ENCODE measurements at regions not wholly inside any gene's neighbourhood (a gene's known extent, or its start where the extent isn't known, plus 50 kb on each side); places are given as distances from the start of the nearest gene placed in this dataset.

DNA sequence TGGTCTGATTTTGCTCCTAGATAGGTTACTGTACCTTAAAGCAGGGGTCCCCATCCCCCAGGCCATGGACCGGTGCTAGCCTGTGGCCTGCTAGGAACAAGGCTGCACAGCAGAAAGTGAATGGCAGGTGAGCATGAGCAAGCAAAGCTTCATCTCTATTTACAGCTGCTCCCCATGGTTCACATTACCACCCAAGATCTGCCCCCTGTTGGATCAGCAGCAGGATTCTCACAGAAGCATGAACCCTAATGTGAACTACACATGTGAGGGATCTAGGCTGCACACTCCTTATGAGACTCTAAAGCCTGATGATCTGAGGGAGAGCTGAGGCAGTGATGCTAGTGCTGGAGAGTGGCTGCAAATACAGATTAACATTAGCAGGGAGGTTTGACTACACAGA lies 78.1 kb downstream of the DRD1 start:
- DNase-seq (no peak), ATAC-seq (no peak)
- Mint-ChIP-seq H3K27ac (no peak overlapping the region), H3K27me3 (peaks cover 75% of the 10 kb centered on the region), H3K36me3 (ENCODE audit: low read depth) (peaks cover 4% of the 10 kb centered on the region), H3K4me3 (no peak overlapping the region), H3K4me1 (no peaks in the 10 kb centered on the region)
- H3K9me3 ChIP-seq (ENCODE audit: control insufficient read depth, low read length, poor library complexity, severe bottlenecking), result no peaks in the 10 kb centered on the region

DNA sequence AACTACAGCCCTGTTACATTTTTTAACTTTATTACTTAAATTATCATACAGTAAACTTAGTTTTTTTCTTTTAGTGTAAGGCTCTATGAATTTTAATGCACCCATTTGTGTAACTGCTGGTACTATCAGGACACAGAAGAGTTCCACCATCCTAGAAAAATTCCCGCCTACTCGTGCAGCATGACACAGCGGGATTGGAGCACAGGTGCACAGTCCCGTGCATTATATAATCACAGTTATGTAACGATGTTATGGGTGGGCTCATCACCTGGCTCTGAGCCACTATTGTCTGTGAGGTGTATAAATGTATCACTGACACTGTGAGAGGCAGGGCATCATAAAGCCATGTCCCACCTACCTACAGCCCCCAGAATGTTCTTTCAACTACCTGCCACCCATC lies 80.7 kb downstream of the DRD1 start:
- no peak overlapping the region for H3K27ac Mint-ChIP-seq
- H3K27me3 Mint-ChIP-seq, result peaks cover 64% of the 10 kb centered on the region
- no peak for ATAC-seq
- no peak for DNase-seq
- H3K4me1 Mint-ChIP-seq, result no peaks in the 10 kb centered on the region
- H3K9me3 ChIP-seq (ENCODE audit: control insufficient read depth, low read length, poor library complexity, severe bottlenecking), result no peaks in the 10 kb centered on the region
- peaks cover 4% of the 10 kb centered on the region for H3K36me3 Mint-ChIP-seq (ENCODE audit: low read depth)
- H3K4me3 Mint-ChIP-seq, result no peak overlapping the region

DNA sequence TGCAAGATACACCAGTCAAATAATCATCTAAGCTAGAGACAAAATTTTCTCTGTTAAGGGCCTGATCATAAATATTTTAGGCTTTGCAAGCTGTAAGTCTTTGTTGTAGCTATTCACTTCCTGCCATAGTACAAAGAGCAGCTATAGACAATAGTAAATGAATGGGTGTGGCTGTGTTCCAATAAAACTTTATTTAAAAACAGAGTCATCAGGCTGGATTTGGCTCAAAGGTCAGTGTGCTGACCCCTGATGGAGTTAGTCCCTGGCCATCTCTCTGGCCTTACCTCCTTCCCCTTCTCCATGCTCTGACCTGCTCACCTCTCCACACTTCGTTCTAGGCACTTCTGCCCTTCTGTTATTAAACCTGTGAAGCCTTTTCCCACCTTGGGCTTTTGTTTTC lies 86.0 kb downstream of the DRD1 start:
- Mint-ChIP-seq H3K36me3 (ENCODE audit: low read depth) (peaks cover 4% of the 10 kb centered on the region), H3K4me3 (no peak overlapping the region), H3K27me3 (peaks cover 51% of the 10 kb centered on the region), H3K4me1 (peaks cover 3% of the 10 kb centered on the region), H3K27ac (no peak overlapping the region)
- H3K9me3 ChIP-seq (ENCODE audit: control insufficient read depth, low read length, poor library complexity, severe bottlenecking), result no peaks in the 10 kb centered on the region
- DNase-seq (no peak), ATAC-seq (no peak)

DNA sequence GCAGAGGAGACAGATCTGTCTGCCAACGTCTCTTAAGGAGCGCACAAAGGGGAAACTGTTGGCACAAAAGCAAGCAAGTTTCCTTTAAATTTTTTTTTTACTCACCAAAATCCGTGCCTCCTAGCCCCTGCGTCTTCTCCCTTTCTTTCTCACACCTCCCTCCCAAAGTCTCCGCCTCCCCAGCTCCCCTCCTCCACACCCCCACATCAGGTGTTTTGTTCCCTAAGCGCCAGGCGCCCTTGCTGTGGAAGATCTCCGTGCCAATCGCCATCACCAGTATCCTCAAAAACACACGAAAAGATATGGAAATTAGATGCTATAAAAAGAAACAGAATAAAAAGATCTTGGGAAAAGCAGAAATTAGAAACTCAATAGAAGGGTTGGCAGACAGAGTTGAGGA lies 87.6 kb downstream of the DRD1 start:
- Mint-ChIP-seq H3K27ac (no peak overlapping the region), H3K4me1 (peaks cover 3% of the 10 kb centered on the region), H3K36me3 (ENCODE audit: low read depth) (peaks cover 3% of the 10 kb centered on the region), H3K4me3 (no peak overlapping the region), H3K27me3 (peaks cover 51% of the 10 kb centered on the region)
- ATAC-seq (no peak), DNase-seq (no peak)
- H3K9me3 ChIP-seq (ENCODE audit: control insufficient read depth, low read length, poor library complexity, severe bottlenecking), result no peaks in the 10 kb centered on the region

DNA sequence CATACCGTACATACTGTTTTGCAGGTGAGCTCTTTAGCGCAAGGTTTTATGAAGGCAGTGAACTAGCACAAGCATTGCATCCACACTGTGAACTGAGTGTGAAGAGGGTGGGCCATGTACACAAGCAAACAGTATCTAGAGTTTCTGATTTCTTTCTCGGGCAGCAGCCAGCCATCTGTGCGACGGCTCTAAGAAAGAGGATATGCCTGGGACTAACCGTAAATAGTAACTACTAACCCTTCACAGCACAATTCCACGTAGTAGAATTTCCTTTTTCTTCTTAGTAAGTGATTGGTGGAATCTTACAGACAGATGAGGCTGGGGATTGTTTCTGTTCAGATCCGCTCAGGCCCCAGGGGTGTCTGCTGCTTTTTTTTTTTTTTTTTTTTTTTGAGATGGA lies 89.0 kb downstream of the DRD1 start:
- no peak overlapping the region for H3K27ac Mint-ChIP-seq
- peaks cover 51% of the 10 kb centered on the region for H3K27me3 Mint-ChIP-seq
- DNase-seq (no peak), ATAC-seq (no peak)
- H3K36me3 Mint-ChIP-seq (ENCODE audit: low read depth), result peaks cover 3% of the 10 kb centered on the region
- H3K4me3 Mint-ChIP-seq, result no peak overlapping the region
- H3K4me1 Mint-ChIP-seq, result peaks cover 3% of the 10 kb centered on the region
- no peaks in the 10 kb centered on the region for H3K9me3 ChIP-seq (ENCODE audit: control insufficient read depth, low read length, poor library complexity, severe bottlenecking)

DNA sequence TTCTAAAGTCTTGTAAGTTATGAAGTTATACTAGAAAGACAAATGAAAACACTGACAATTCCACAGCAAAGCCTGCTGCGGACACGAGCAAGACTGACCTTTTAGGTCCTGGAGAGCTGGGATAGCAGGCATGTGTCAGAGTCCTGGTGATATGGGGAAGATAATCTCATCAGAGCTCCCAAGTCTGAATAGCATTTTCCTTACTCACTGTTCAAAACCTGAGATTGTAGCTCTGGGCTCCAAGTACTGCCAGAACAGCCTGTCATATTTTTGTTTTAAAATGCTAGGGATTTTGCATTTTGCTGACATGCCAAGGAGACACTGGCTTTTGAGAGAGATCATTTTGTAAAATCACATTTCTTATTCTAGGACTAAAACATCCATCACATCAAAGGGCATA lies 90.1 kb downstream of the DRD1 start:
- Mint-ChIP-seq H3K36me3 (ENCODE audit: low read depth) (peaks cover 3% of the 10 kb centered on the region), H3K27ac (no peak overlapping the region), H3K4me3 (no peak overlapping the region), H3K27me3 (peaks cover 61% of the 10 kb centered on the region), H3K4me1 (peaks cover 3% of the 10 kb centered on the region)
- ATAC-seq (no peak), DNase-seq (no peak)
- H3K9me3 ChIP-seq (ENCODE audit: control insufficient read depth, low read length, poor library complexity, severe bottlenecking), result no peaks in the 10 kb centered on the region

DNA sequence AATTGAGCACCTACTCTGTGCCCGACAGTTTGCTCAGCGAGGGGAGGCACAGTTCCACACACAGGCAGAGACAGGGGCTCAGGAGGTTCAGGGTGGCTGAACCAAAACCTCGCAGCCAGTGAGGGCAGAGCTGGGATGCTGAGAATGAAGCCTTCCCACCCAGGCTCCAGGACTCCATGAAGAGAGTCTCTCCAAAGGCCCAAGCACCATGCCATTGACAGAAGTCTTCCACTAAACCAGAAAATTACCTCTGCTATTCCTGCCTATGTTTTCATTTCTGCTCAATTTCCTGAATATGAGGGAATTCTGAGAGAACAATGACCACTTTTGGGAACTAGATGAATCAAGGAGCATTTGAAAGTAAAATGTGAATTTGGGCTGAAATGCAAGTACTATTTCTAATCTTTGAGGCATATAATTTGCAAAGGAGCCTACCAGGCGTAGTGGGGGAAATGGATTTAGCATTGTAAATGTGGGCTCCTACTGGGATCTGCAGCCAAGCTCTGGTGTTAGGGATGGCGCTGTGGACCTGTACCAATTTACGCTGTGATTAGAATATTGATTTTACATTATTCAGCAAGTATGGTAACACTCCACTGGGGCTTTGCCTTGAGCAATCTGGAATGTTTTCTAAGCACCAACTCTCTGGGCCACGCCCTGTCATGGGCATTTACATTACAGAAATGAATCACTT lies 91.9 kb downstream of the DRD1 start:
- H3K27ac Mint-ChIP-seq, result no peak overlapping the region
- ATAC-seq (no peak), DNase-seq (no peak)
- peaks cover under 1% of the 10 kb centered on the region for H3K4me1 Mint-ChIP-seq
- H3K9me3 ChIP-seq (ENCODE audit: control insufficient read depth, low read length, poor library complexity, severe bottlenecking), result no peaks in the 10 kb centered on the region
- H3K27me3 Mint-ChIP-seq, result peaks cover 56% of the 10 kb centered on the region
- peaks cover 3% of the 10 kb centered on the region for H3K36me3 Mint-ChIP-seq (ENCODE audit: low read depth)
- H3K4me3 Mint-ChIP-seq, result no peak overlapping the region

DNA sequence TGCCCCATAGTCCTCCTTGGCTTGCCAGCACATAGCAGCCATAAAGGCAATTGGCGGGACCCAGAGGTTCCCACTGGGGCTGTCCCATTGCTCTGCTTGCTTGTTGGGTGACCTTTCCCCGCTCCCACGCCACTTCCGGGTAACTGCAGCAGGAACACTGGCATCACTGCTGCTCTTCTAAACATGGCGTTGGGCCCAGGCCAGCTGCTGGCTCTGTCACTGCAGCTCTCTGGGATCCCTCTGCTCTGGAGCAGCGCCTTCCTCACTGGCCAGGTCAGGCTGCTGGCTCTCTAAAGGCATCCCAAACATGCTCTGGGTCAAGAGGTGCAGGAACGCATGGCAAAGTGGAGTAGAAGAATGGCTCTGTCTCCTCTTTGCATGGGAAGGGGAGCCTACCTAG lies 92.9 kb downstream of the DRD1 start:
- Mint-ChIP-seq H3K4me1 (no peaks in the 10 kb centered on the region), H3K36me3 (ENCODE audit: low read depth) (peaks cover 3% of the 10 kb centered on the region), H3K27me3 (peaks cover 54% of the 10 kb centered on the region), H3K4me3 (no peak overlapping the region), H3K27ac (no peak overlapping the region)
- DNase-seq (no peak), ATAC-seq (no peak)
- H3K9me3 ChIP-seq (ENCODE audit: control insufficient read depth, low read length, poor library complexity, severe bottlenecking), result no peaks in the 10 kb centered on the region

DNA sequence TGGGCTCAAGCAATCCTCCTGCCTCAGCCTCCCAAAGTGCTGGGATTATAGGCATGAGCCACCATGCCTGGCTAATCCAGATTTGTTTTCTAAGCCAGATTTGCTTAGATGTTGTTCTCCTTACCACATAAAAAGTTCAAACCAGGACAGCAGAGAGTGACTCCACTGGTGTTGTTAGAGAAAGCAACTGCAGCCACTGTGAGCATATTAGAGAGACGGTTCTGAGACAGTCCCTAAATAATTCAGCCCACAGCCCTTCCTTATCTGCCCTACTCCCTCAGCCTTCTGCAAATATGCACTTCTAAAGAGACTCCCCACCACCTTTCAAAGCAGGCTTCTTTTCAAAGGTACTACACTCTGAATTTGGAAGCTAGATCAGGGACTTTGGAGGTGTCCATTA lies 96.1 kb downstream of the DRD1 start:
- H3K4me1 Mint-ChIP-seq, result no peaks in the 10 kb centered on the region
- no peak for DNase-seq
- peaks cover 46% of the 10 kb centered on the region for H3K27me3 Mint-ChIP-seq

DNA sequence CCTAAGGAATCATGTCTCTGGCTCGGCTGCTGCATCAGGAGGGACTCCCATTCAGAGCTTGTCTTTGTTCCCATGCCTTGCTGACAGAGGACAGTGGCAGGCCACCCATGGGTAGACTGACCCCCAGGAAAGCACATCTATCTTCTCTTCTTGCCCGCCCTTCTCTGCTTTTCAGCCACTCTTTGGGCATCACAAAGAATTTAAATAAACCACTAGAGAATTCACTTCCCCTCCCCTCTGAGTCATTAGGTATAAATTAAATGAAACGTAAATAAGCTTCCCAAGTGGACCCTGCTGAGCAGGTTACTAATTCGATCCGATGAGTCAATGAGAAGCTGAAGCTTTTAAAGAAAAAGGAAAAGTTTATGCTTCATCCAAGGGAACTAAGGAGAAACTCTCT lies 97.0 kb downstream of the DRD1 start:
- Mint-ChIP-seq H3K4me3 (no peak overlapping the region), H3K36me3 (ENCODE audit: low read depth) (no peaks in the 10 kb centered on the region), H3K4me1 (no peaks in the 10 kb centered on the region), H3K27ac (no peak overlapping the region), H3K27me3 (peaks cover 37% of the 10 kb centered on the region)
- H3K9me3 ChIP-seq (ENCODE audit: control insufficient read depth, low read length, poor library complexity, severe bottlenecking), result no peaks in the 10 kb centered on the region
- ATAC-seq, result no peak
- DNase-seq, result no peak

More for the DNA sequence above, 96.1 kb downstream of the DRD1 start:
- H3K9me3 ChIP-seq (ENCODE audit: control insufficient read depth, low read length, poor library complexity, severe bottlenecking), result no peaks in the 10 kb centered on the region
- no peak overlapping the region for H3K27ac Mint-ChIP-seq
- no peak for ATAC-seq
- no peak overlapping the region for H3K4me3 Mint-ChIP-seq
- peaks cover 3% of the 10 kb centered on the region for H3K36me3 Mint-ChIP-seq (ENCODE audit: low read depth)

DNA sequence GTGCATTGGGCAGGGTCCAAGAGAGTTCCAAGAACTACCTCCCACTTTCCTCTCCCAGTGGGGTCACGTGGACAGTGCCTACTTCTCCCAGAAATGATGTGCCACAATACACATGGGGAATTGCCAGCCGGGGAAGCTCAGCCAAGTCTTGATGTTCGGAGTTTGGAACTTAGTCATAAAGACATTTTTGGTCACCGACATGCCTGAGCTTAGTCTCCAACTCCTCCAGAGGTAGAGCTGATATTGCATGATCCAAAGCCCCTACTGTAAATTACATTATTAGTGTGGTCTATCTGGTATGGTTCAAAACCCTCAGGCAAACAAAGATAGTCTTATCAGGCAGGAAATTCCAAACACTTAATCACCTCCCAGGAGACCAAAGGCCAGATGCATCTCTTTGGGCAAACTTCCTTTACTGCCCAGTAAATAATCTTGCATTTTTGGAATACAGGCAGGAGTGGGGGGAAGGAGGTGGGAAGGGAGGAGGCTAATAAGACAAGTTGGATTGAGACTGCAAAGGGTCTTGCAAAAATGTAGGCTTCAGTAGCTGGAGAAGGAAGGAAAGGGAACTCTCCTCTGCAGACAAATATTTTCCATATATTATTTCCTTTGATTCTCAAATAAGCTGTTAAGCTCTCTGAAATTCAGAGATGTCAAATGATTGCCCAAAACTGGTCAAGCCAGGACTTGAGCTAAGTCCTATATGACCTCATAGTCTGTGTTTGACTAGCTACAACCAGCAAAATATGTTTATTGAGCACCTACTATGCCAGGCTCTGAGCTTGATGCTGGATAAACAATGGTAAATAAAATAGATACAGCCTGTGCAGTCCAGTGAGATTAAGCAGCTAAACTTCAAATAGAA lies 99.4 kb downstream of the DRD1 start:
- no peak for DNase-seq
- Mint-ChIP-seq H3K36me3 (ENCODE audit: low read depth) (no peaks in the 10 kb centered on the region), H3K4me1 (no peaks in the 10 kb centered on the region), H3K27me3 (peaks cover 17% of the 10 kb centered on the region), H3K27ac (no peak overlapping the region), H3K4me3 (no peak overlapping the region)
- no peak for ATAC-seq
- H3K9me3 ChIP-seq (ENCODE audit: control insufficient read depth, low read length, poor library complexity, severe bottlenecking), result no peaks in the 10 kb centered on the region

DNA sequence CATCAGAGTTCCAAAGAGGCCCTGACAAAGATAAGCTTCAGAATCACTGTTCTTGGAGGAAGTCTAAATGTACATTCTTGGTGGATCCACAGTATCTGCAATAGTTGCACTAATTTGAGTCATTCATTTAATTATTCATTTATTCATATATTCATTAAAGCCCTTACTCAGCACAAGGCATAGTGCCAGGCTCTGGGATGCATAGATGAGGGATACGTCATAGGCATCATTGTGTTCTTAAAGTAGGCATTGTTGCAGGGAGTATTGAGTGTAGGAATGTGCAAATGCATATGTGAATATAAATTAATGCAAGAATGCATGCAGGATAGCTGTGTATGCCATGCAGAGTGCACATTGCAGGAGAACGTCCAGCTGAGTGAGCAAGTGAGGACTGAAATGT lies 100.7 kb downstream of the DRD1 start:
- H3K9me3 ChIP-seq (ENCODE audit: control insufficient read depth, low read length, poor library complexity, severe bottlenecking), result no peaks in the 10 kb centered on the region
- ATAC-seq (no peak), DNase-seq (no peak)
- Mint-ChIP-seq H3K4me3 (no peak overlapping the region), H3K4me1 (no peaks in the 10 kb centered on the region), H3K27ac (no peak overlapping the region), H3K36me3 (ENCODE audit: low read depth) (no peaks in the 10 kb centered on the region), H3K27me3 (peaks cover 6% of the 10 kb centered on the region)

DNA sequence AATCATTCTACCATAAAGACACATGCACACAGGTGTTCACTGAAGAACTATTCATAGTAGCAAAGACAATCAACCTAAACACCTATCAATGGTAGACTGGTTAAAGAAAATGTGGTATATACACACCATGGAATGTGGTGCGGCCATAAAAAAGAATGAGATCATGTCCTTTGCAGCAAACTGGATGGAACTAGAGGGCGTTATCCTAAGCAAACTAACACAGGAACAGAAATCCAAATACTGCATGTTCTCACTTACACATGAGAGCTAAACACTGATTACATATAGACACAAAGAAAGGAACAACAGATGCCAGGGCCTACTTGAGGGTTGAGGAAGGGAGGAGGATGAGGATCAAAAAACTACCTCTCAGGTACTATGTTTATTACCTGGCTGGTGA lies 103.8 kb downstream of the DRD1 start:
- Mint-ChIP-seq H3K4me3 (no peak overlapping the region), H3K36me3 (ENCODE audit: low read depth) (no peaks in the 10 kb centered on the region), H3K27me3 (peaks cover 17% of the 10 kb centered on the region), H3K27ac (no peak overlapping the region), H3K4me1 (no peaks in the 10 kb centered on the region)
- no peak for DNase-seq
- no peaks in the 10 kb centered on the region for H3K9me3 ChIP-seq (ENCODE audit: control insufficient read depth, low read length, poor library complexity, severe bottlenecking)
- no peak for ATAC-seq

DNA sequence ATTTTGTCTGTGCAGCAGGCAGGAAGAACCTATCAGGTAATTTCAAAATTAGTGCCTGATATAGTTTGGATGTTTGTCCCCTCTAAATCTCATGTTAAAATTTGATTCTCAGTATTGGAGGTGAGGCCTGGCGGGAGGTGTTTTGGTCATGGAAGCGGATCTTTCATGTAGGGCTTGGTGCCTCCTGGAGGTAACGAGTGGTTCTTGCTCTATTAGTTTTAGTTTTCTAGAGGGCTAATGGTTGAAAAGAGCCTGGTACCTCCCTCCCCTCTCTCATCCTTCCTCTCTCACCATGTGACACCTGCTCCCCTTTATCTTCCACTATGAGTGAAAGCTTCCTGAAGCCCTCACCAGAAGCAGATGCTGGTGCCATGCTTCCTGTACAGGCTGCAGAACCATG lies 106.3 kb downstream of the DRD1 start:
- no peak for ATAC-seq
- H3K27ac Mint-ChIP-seq, result no peak overlapping the region

More for the DNA sequence above, 106.3 kb downstream of the DRD1 start:
- H3K27me3 Mint-ChIP-seq, result peaks cover 14% of the 10 kb centered on the region
- H3K4me1 Mint-ChIP-seq, result no peaks in the 10 kb centered on the region
- H3K9me3 ChIP-seq (ENCODE audit: control insufficient read depth, low read length, poor library complexity, severe bottlenecking), result no peaks in the 10 kb centered on the region
- H3K36me3 Mint-ChIP-seq (ENCODE audit: low read depth), result no peaks in the 10 kb centered on the region
- no peak for DNase-seq
- H3K4me3 Mint-ChIP-seq, result no peak overlapping the region
